GM12874 (cell line): ENCODE measurements at regions not wholly inside any gene's neighbourhood (a gene's known extent, or its start where the extent isn't known, plus 50 kb on each side); places are given as distances from the start of the nearest gene placed in this dataset.

ENCODE experiments used
- CTCF ChIP-seq: IDR thresholded peaks from 2 replicates; pipeline ENCODE4 v1.5.1; 2011; ENCODE audit warnings: low read depth, mild to moderate bottlenecking, control low read depth, low read length, moderate library complexity; ENCODE audit not compliant: insufficient read depth

- TF ChIP-seq CTCF, result no peak
Measured at GRCh38 chr2:18131761-18132160, 253.3 kb downstream of the KCNS3 start.

- TF ChIP-seq CTCF, result no peak
Measured at GRCh38 chr2:18129348-18129747, 250.9 kb downstream of the KCNS3 start.

- TF ChIP-seq CTCF, result no peak
Measured at GRCh38 chr2:18125303-18125702, 246.8 kb downstream of the KCNS3 start.

- TF ChIP-seq CTCF, result no peak
Measured at GRCh38 chr2:18124116-18124835, 245.8 kb downstream of the KCNS3 start.

- TF ChIP-seq CTCF, result no peak
Measured at GRCh38 chr2:18123577-18123976, 245.1 kb downstream of the KCNS3 start.

- TF ChIP-seq CTCF, result no peak
Measured at GRCh38 chr2:18123211-18123570, 244.7 kb downstream of the KCNS3 start.

GRCh38 chr2:18122544-18123210 is 244.2 kb downstream of the KCNS3 start:
- no peak for TF ChIP-seq CTCF
